ENCODE measurements at regions not wholly inside any gene's neighbourhood (a gene's known extent, or its start where the extent isn't known, plus 50 kb on each side); places are given as distances from the start of the nearest gene placed in this dataset.

GRCh38 chr4:159541143-159541542, 438.3 kb downstream of the RAPGEF2 start:
- TF ChIP-seq CTCF (IDR thresholded peaks at IDR 0.05): no peak
- TF ChIP-seq EP300 (IDR thresholded peaks at IDR 0.05): no peak
- no peak for TF ChIP-seq POLR2AphosphoS5 (IDR thresholded peaks at IDR 0.05)
- TF ChIP-seq POLR2A (IDR thresholded peaks at IDR 0.05): no peak

Data from sigmoid colon (tissue), 4 donors.